HG02943 (cell line): ENCODE measurements at regions not wholly inside any gene's neighbourhood (a gene's known extent, or its start where the extent isn't known, plus 50 kb on each side); places are given as distances from the start of the nearest gene placed in this dataset.

ENCODE experiments used
- ATAC-seq: cut with Tn5 transposase; IDR thresholded peaks from one replicate; pipeline ENCODE4 v1.9.1; 2021; ENCODE audit warnings: mild to moderate bottlenecking, low read depth, moderate library complexity; ENCODE audit not compliant: unreplicated experiment

DNA sequence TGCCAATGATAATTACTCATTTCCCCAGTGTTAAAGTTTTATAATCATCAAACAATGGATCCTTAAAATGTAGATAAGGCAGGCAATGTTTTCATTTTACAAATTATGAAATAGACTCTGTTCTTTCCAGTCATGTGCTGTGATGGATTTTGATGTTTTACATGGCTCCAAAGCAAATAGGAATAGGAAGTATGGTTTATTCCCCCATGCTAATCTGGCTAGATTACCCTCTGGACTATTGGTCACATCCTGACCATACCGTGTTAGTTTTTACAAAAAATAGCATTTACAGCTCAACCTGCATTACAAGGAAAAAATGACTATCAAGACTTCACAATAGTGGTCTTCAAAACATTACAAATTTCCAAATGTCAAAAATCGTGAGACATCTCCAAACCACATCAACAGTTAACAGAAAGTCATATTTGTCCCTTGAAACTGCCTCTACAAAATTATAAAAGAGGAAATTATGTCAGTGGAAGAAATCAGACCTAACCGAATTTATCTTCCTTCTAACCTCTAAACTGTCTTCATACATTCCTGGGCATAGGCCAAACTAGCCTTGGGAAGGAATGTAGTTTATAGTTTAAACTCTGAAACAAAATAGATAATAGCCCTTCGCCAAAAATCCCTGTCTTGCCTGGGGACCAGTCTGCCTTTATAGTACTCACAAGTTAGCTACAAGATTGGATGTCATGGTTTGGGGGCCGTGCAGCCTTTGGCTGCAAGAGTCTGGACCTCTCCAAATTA lies 1941.2 kb upstream of the CELF4 start:
- no peak for ATAC-seq

DNA sequence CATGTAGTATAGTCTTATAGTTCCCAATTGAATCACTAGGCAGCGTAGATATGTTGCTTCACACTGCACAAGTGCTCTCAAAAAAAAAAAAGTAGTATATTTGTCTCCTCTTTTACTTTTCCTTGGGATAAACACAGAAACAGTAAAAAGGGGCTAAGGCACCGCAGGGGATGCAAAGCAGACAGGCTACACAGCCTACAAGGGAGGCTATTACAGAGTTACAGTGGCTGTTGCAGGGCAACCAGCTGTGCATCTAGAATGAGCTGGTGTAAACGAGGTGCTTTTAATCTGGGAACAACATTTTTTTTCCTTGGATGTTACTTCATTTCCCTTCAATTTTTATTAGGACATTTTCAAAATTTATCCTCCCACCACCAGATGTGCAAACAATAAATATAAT lies 1934.7 kb upstream of the CELF4 start:
- no peak for ATAC-seq

DNA sequence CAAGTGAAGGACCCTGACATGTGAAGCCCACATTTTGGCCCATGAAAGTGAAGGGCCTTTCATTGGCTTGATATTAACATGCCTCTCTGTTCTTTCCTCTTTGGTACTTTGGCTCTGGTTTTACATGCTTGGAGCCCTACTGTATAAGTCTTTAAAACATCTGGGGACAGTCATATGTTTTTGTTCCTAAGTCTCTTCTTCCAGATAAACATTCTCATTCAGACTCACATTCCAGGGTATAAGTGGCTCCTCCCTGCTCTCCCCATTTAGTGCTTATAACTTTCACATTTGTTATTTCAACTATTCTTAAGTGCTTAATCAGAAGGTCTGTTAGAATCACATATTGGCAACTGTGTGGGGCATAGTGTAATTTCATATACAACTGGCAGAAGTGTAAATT lies 1932.2 kb upstream of the CELF4 start:
- ATAC-seq, result no peak

DNA sequence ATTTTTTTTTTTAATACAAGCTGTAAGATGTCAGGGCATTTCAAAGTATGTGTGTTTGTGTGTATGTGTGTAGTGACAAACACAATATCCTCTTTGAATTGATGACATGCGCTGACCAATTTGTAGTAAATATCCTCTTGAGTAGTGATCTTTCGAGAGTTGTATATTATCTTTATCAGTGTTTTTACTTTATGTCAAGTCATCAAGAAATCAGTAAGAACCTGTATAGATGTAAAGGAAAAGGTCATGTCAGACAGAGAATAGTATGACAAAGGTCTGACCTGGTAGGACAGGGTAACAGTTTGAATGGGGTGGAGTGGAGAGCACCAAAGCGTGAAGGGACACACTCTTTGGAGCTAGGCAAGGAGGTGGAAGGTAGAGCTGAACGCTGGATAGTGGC lies 1931.4 kb upstream of the CELF4 start:
- ATAC-seq, result no peak

DNA sequence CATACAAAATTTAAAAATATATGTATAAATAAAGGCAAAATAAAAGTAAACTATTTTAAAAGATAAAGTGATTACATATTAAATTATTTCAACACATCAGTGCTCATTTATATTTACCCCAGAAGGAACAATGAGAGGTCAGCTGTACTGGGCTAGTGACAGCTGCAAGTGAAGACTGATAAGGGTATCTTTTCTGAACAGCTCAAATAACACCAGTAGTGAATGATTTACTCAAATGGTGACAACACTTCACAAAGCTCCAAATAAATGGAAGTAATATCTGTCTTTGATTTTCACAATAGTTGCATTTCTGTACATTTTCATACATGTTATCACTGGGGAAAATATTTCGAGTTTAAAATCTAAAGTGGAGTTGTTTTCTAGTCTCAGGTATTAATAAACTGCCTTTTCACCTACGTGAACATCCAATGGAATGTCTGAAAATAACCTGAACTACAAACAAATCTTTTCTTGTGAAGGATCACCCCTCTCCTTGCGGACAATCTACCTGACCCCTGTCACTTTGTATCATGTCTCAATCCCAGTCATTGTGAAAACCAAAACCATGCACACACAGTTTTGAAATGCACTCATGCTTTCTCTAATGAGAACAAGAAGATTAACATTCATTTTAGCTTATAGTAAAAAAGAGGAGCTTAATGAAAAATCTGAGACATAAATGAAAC lies 1928.8 kb upstream of the CELF4 start:
- no peak for ATAC-seq

DNA sequence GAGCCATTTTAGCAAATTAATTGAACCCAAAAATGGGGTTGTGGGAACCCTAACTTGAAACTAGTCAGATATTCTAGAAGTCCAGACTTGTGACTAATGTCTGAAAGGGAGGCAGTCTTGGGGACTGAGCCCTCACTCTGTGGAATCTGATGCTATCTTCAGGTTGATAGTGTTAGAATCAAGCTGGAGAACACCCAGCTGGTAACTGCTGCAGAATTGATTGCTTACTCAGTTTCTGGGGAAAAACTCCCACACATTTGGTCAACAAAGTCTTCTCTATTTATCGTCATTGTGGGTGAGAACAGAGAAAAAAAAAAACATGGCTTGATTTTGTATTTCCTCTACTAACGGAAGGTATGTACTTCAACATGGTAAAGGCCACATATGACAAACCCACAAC lies 1925.8 kb upstream of the CELF4 start:
- no peak for ATAC-seq

DNA sequence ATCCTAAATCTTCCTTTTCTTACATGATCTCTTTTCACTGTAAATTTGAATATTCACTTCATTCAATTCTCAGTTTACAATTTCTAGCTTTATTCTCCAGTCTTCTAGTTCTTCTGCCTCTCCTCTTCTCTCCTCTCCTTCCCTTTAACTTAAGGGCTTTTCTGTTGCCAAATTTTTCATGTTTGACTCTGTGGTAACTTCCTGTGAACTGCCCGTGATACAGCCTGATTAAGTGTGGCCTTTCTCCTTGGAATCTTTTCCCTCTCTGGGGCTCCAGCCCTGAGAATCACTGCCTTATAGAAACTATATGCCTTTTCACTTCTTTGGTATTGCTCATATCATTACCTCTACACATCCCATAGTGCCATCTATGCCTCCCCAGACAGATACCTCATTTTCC lies 1923.8 kb upstream of the CELF4 start:
- ATAC-seq, result no peak

DNA sequence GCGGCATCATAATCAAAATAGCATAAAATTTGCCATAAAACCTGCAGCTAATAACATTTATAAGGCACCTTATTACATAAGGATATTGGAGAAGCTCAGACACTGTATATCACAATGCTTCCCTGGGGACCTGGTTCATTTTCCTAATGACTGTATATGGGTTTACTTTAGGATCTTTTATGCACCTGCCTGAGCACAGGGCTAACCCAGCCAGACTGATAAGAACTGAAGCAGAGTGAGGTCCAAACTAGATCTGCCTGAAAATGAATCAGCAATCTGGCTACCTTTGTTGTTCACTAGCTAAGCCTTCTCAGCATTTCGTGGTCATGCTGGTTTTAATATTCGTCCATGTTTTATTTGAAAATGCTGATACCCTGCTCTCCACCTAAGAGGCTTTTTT lies 1922.3 kb upstream of the CELF4 start:
- no peak for ATAC-seq

DNA sequence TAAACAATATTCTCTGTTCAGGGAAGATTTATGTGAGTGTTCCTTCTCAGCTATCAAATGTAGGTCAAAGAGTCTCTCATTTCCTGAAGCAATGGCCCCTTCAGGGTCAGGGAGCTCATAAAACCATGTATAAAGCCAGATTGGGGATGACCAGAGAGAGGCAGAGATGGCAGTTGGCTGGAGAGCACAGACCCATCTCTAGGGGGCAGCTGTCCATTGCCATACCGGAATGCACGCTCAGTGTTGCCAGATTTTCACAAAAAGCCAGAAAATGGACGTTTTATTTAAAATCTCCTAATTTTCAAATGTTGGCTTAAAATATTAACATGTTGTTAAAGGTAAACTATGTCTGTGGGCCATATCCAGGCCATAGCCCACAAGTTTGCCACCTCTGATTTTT lies 1920.7 kb upstream of the CELF4 start:
- ATAC-seq, result no peak

DNA sequence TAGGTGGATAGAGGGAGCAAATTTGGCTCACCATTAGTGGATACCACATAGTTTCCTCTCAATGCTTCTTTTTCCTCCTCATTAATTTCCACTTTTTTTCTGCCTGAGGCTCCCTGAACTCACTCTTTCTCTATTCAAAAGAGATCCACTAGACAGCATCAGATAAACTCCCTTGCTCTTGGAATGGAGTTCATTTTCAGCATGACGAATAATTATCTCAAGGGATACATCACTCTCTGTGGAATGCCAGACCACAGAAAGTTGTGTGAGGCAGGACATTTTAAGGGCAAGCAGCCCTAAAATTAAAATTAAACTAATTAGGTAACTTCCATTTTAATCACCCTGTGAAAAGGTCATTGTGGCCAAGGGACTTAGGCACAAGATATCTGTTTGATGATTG lies 1920.1 kb upstream of the CELF4 start:
- ATAC-seq, result no peak

DNA sequence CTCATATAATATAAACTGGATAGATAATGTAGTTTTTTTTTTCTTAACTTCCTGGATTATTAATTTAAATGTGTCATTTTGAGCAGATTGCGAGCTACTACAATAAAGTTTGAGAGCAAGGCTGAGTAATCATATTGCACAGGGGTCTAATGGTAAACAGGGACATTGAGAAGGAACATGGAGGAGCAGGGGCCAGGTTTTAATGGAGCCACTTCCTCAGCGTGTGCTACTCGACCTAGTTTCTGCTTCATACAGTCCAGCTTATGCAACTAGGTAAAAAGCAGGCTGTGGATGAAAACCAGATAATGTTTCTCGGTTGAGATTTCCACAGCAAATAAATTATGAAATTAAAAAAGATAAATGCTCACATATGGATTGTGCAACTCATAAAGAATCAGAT lies 1915.7 kb upstream of the CELF4 start:
- no peak for ATAC-seq

DNA sequence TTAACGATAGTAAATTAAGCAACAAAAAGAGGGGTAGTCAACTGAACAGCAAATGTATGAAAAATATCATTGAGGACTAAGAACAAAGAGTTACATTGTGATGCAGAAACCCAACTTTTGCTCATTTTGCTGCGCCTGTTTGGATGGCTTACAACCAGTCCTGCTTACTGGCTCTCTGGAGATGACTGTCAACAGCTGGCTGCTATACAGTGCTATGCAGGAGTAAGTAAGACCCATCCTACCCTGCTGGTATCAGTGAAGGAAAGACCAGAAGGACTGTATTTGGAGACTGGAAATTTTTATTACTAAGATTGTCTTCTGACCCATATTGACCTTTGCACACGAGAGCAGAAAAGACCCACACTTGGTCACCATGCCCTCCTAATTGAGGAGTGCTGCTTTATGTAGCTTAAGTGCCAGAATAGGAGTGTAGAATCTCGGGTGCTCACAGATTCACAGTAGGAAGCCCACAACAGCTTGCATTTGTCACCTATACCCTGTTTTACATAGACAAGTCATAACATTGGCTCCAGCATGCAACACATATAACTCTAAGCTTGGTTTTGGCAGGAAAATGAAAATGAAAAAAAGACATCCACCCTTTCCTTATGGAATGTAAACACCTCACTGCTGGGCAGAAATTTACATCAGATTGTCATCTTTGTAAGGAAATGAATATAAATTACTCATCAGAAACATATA lies 1915.0 kb upstream of the CELF4 start:
- no peak for ATAC-seq

DNA sequence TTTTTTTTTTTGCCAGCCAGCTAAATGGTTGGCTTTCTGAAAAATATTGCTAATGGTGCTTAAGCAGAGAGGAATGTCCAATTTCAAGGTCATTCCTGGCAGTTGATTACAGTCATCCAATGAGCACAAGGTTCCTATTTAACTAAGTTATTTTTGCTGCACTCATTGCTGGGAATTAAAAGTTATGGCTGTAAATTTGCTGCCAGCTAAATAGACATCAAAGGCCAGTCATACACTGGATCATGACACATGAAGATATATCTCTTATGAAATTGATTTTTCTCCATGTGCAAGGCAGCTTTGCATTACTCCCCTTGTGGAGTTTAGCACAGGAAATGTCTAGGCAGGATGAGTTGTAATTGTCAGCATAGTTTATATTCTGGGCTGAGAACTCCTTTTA lies 1898.4 kb upstream of the CELF4 start:
- ATAC-seq, result no peak

DNA sequence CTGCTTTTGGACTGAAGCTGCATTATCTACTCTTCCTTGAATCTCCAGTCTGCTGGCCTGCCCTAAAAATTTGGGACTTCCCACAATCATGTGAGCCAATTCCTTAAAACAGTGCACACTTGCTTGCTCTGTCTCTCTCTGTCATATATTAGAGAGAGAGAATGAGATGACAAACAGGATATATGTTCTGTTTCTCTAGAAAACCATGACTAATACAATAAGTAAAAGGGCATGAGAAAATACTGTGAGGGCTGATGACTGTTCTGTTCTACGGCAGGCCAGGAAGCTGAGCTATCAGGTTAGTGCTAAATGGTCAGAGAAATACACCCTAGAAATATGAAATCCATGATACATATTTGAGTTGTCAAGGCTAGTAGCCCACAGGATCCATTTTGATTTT lies 1896.8 kb upstream of the CELF4 start:
- ATAC-seq, result no peak

DNA sequence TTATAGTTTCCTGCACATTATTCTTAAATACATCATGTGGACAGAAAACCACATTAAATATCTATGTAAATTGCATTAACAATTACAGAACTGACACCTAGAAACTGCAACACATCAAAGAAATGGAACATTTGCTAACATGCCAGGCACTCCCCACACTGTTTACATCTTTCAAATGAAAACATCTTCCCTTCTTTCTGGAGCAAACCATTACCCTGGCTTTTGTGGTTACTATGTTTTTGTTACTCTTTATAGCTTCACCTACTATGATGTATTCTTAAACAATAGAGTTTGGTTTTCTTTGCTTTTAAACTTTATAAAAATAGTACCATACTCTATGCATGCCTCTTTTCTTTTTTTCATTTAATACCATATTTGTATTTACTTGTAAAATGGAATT lies 1894.5 kb upstream of the CELF4 start:
- ATAC-seq, result no peak

DNA sequence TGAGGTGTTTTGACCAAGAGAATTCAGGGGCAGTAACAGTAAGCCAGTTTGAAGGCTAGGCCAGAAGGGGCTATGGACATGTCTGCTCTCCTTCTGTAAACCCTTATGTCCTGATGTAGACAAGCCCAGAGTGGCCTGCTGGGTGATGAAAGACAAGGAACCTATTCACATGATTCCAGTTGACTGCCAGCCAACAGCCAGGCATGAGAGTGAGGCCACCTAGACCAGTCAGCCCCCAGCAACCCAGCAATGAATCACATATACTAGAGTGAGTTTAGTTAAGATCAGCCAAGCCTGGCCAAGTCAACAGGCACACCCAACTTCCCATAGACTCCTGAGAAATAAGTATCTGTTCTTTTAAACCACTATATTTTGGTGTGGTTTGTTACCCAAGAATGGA lies 1889.7 kb upstream of the CELF4 start:
- ATAC-seq, result no peak

DNA sequence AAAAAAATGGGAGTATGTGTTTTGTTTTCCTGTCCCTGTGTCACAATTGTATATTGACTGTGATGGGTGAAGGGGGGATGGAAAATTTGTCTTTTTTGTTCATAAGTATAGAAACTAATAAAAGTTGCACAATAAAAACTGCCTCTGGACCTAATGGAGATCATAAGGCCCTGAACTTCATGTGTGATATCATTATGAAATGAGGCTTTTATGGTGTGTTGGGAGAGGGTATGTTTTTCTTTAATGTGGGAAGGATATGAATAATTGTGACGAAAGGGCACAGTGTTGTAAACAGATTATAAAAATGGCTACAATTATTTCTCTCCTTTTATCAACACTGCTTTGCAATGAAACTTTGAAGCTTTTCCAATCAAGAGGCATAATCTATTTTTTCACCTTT lies 1889.3 kb upstream of the CELF4 start:
- ATAC-seq, result no peak

DNA sequence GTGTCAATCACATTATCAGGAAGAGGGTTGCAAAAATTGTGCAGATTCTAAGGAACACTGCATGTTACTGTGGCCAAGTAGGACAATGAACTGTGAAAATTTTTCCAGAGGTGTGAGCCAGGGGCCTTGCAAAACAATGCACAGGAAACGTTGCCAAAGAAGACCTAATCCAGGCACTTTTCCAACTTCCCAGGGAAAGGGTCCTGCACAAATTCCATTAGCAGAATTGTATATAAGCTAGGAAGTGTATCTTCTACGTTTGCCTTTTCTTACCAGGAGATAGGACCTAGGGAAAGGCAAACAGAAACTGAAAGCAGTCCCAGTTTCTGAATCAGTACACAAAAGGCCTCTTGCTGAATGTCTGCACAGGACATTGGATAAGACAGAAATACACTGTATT lies 1888.3 kb upstream of the CELF4 start:
- ATAC-seq, result no peak

DNA sequence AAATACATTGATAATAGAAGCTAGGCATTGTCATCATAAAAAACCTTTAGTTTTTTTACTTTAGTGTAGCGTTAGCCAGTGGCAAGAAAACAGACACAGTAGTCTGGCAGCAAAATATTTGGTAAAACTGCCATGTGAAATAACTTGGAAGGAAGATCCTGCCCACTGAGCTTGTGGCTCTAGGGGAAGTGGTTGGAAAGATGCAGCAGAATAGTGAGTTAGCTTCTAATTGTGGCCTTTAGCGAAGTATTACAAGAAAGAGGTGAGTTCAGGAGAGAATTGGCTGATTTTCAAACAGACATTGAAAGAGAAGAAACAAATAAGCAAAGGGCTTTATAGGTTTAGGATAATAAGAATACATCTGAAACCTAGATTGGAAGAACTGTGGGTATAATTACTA lies 1887.8 kb upstream of the CELF4 start:
- no peak for ATAC-seq

DNA sequence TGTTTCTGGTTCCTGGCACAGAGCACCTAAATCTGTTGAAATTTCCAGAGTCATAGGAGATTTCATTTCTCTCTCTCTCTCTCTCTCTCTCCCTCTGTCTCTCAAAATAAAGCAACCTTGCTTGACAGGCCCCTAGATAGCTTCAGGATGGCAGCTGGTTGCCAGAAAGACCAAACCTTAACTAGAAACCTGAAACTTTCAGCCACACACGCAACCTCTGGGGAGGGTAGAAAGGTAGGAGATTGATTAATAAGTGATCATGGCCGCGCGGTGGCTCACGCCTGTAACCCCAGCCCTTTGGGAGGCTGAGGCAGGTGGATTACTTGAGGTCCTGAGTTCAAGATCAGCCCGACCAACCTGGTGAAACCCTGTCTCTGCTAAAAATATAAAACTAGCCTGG lies 1885.4 kb upstream of the CELF4 start:
- no peak for ATAC-seq

DNA sequence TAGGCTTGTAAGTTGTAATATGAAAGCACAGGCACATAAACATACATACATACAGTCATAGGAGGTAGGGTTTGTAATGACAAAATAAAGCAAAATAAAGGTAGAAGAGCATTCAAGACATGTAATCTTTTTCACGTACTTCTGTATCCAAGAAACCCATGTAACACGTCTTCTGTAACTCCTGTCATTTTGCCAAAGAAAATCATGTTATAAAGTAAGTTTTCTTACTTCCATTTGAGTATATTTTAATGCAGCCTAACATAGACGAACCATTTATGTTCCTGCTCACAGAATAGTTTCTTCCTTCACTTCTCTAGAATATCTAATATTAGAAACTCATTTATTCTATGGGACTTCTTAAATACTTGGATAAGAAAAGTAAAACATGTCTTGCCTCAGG lies 1884.0 kb upstream of the CELF4 start:
- no peak for ATAC-seq

DNA sequence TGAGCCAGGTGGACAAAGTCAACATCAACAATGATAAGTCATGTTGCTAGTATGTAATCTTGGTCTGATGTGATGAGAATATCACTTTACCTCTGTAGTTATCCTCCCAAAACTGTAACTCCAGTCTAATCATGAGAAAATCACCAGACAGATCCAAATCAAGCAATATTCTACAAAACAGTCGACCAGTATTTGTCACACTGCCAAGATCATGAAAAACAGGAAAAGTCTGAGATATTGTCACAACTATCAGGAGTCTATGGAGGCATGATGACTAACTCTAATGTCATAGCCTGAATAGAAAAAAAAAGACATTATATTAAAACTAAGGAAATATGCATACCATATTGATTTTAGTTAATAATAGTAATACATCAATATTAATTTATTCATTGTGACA lies 1883.3 kb upstream of the CELF4 start:
- no peak for ATAC-seq
